GM12873 (cell line): ENCODE measurements at regions not wholly inside any gene's neighbourhood (a gene's known extent, or its start where the extent isn't known, plus 50 kb on each side); places are given as distances from the start of the nearest gene placed in this dataset.

ENCODE experiments used
- CTCF ChIP-seq: IDR thresholded peaks from 2 replicates; pipeline ENCODE4 v1.5.1; 2012; ENCODE audit warnings: low read depth, mild to moderate bottlenecking, moderate library complexity, low read length, control low read depth; ENCODE audit not compliant: insufficient read depth; ENCODE audit errors: missing control alignments

- no peak for TF ChIP-seq CTCF
These were observed 142.2 kb downstream of the ABCA8 start for GRCh38 chr17:68812876-68813584.

- TF ChIP-seq CTCF, result no peak
These were observed 146.0 kb downstream of the ABCA8 start for GRCh38 chr17:68809148-68809547.

GRCh38 chr17:68807998-68808772, 147.0 kb downstream of the ABCA8 start:
- no peak for TF ChIP-seq CTCF

GRCh38 chr17:68805609-68806008, 149.6 kb downstream of the ABCA8 start:
- no peak for TF ChIP-seq CTCF

- no peak for TF ChIP-seq CTCF
These were observed 150.2 kb downstream of the ABCA8 start for GRCh38 chr17:68804777-68805520.

GRCh38 chr17:68803164-68803929, 151.8 kb downstream of the ABCA8 start:
- no peak for TF ChIP-seq CTCF
